GM12874 (cell line): ENCODE measurements at regions not wholly inside any gene's neighbourhood (a gene's known extent, or its start where the extent isn't known, plus 50 kb on each side); places are given as distances from the start of the nearest gene placed in this dataset.

Experiments
- TF ChIP-seq, protein P1 (sequence below): IDR thresholded peaks from 2 replicates; pipeline ENCODE4 v1.5.1; 2011; ENCODE audit warnings: low read depth, mild to moderate bottlenecking, control low read depth, low read length, moderate library complexity; ENCODE audit not compliant: insufficient read depth

GRCh38 chr21:35400233-35400939, 351.3 kb upstream of the RUNX1 start:
- TF ChIP-seq, protein P1, sequence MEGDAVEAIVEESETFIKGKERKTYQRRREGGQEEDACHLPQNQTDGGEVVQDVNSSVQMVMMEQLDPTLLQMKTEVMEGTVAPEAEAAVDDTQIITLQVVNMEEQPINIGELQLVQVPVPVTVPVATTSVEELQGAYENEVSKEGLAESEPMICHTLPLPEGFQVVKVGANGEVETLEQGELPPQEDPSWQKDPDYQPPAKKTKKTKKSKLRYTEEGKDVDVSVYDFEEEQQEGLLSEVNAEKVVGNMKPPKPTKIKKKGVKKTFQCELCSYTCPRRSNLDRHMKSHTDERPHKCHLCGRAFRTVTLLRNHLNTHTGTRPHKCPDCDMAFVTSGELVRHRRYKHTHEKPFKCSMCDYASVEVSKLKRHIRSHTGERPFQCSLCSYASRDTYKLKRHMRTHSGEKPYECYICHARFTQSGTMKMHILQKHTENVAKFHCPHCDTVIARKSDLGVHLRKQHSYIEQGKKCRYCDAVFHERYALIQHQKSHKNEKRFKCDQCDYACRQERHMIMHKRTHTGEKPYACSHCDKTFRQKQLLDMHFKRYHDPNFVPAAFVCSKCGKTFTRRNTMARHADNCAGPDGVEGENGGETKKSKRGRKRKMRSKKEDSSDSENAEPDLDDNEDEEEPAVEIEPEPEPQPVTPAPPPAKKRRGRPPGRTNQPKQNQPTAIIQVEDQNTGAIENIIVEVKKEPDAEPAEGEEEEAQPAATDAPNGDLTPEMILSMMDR = peak; percentile 42

DNA sequence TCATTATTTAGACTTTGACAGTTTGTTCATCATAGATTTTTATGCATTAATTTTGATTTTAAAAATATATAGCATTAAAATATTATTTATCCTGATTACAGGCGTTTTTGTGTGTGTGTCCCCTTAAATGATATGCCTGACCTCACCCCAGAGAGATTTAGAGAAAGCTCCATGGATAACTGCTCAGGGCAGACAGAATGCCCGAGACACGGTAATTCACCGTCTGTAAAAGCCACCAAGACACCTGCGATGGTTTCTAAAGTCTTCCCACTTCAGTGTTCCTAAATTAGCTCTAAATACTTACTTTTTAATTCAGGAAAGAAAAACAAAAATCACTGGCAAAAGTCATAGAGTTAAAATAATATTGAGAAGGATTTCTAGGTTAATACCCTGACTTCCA, 350.6 kb upstream of the RUNX1 start:
- TF ChIP-seq, protein P1 = no peak

DNA sequence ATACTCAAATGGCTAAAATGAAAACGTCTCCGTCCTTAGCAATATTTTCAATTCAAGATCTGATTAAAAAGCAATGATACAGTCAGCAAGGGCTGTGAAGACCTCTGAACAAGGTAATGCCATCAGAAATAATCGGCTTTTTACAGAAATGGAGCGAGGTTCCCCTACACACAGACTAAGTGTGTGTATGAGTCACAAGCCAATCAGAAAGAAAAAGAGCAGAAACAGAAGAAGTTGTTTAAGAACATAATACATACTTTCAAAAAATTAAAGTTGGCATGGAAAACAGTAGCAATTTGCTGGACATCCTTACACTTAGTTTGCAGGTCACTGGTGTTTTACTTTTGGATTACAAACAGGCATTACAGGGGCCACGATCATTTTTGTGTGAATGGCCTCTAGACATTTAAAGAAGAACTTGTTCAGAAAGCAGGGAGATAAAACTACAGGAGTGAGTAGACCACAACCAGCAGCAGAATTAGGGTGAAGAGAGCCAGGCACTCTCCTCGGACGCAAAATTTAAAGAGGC, 350.0 kb upstream of the RUNX1 start:
- TF ChIP-seq, protein P1 = no peak

GRCh38 chr21:35398346-35398982, 349.4 kb upstream of the RUNX1 start:
- TF ChIP-seq, protein P1 = no peak

- TF ChIP-seq, protein P1 = no peak
Measured at GRCh38 chr21:35397781-35398180, 348.7 kb upstream of the RUNX1 start.

DNA sequence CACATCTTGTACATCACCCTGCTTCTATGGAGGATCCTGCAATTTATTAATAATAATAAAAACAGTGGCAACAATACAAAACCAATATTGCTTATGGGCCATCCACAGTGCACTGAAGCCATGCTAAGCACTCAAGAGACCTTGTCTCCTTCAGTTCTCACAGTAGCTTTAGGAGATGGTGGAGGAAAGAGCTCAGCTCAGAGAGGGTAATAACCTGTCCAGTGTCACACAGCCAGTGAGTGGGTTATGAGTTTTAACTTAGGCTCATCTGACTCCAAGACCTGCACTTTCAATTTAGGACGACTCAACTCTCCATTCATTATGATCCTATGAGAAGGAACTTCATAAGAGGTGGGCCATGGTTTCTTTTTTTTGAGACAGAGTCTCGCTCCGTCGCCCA, 347.6 kb upstream of the RUNX1 start:
- TF ChIP-seq, protein P1 = no peak

GRCh38 chr21:35395728-35396127, 346.6 kb upstream of the RUNX1 start:
- TF ChIP-seq, protein P1 = no peak
